Neural progenitor cell (in vitro differentiated cells): ENCODE measurements at regions not wholly inside any gene's neighbourhood (a gene's known extent, or its start where the extent isn't known, plus 50 kb on each side); places are given as distances from the start of the nearest gene placed in this dataset.

Experiments
- DNase-seq: peaks from one replicate; pipeline ENCODE4 v3.0.0-alpha.2; 2016; ENCODE audit warnings: low spot score
- H2AFZ ChIP-seq: fragments of 200-600 bp; sonication (generic); replicated peaks from 2 replicates; pipeline ENCODE4 v1.6.1; 2016; ENCODE audit warnings: antibody characterized with exemption
- H3F3A ChIP-seq: fragments of 200-600 bp; sonication (generic); 2 replicates; pipeline ENCODE4 v1.6.1; 2016; ENCODE audit warnings: antibody characterized with exemption, low read depth
- H3K27ac ChIP-seq: fragments of 200-600 bp; sonication (generic); 2 replicates; pipeline ENCODE4 v1.5.1; 2016; ENCODE audit warnings: mild to moderate bottlenecking
- H3K27me3 ChIP-seq: fragments of 200-600 bp; sonication (generic); 2 replicates; pipeline ENCODE4 v1.6.1; 2016; ENCODE audit warnings: mild to moderate bottlenecking, moderate library complexity
- H3K36me3 ChIP-seq: fragments of 200-600 bp; sonication (generic); 2 replicates; pipeline ENCODE4 v1.5.1; 2016
- H3K4me1 ChIP-seq: fragments of 200-600 bp; sonication (generic); 2 replicates; pipeline ENCODE4 v1.6.1; 2016; ENCODE audit warnings: mixed run types
- H3K4me2 ChIP-seq: fragments of 200-600 bp; sonication (generic); 2 replicates; pipeline ENCODE4 v1.6.1; 2016
- H3K4me3 ChIP-seq: fragments of 200-600 bp; sonication (generic); 2 replicates; pipeline ENCODE4 v1.5.1; 2016
- H3K79me2 ChIP-seq: fragments of 200-600 bp; sonication (generic); 2 replicates; pipeline ENCODE4 v1.6.1; 2016; ENCODE audit warnings: low read depth
- H3K9ac ChIP-seq: fragments of 200-600 bp; sonication (generic); 2 replicates; pipeline ENCODE4 v1.6.1; 2016
- H3K9me3 ChIP-seq: fragments of 200-600 bp; sonication (generic); 2 replicates; pipeline ENCODE4 v1.5.1; 2016; ENCODE audit warnings: low read depth
- H4K20me1 ChIP-seq: fragments of 200-600 bp; sonication (generic); 2 replicates; pipeline ENCODE4 v1.6.1; 2016; ENCODE audit warnings: low read depth
- H3K27ac Mint-ChIP-seq: 3 replicates; pipeline ENCODE4 v1.8.0; 2021; ENCODE audit warnings: mixed read lengths
- H3K27me3 Mint-ChIP-seq: 2 replicates; pipeline ENCODE4 v1.8.0; 2022; ENCODE audit warnings: low read depth, mild to moderate bottlenecking, inconsistent platforms, moderate library complexity, mixed read lengths; ENCODE audit not compliant: insufficient read depth
- H3K36me3 Mint-ChIP-seq: 3 replicates; pipeline ENCODE4 v1.8.0; 2021; ENCODE audit warnings: mixed read lengths
- H3K4me1 Mint-ChIP-seq: 3 replicates; pipeline ENCODE4 v1.8.0; 2021; ENCODE audit warnings: mixed read lengths
- H3K4me3 Mint-ChIP-seq: 3 replicates; pipeline ENCODE4 v1.8.0; 2021; ENCODE audit warnings: mild to moderate bottlenecking, moderate library complexity, mixed read lengths
- H3K9me3 Mint-ChIP-seq: 3 replicates; pipeline ENCODE4 v1.8.0; 2020; ENCODE audit warnings: mixed read lengths
- CTCF ChIP-seq: fragments of 200-600 bp; sonication (generic); IDR thresholded peaks from 2 replicates; pipeline ENCODE4 v1.5.1; 2017; ENCODE audit warnings: antibody characterized with exemption, mild to moderate bottlenecking
- EZH2 ChIP-seq: fragments of 200-600 bp; sonication (generic); IDR thresholded peaks from 2 replicates; pipeline ENCODE4 v1.6.1; 2017; ENCODE audit warnings: antibody characterized with exemption, mild to moderate bottlenecking, moderate library complexity
- EZH2phosphoT487 ChIP-seq: fragments of 200-600 bp; sonication (generic); IDR thresholded peaks from 2 replicates; pipeline ENCODE4 v1.6.1; 2017; ENCODE audit warnings: antibody characterized with exemption

GRCh38 chr21:35644523-35644922, 415.8 kb downstream of the SETD4 start:
- no peaks in the 10 kb centered on the region for H3K4me1 ChIP-seq
- H3K9me3 ChIP-seq = no peaks in the 10 kb centered on the region
- no peaks in the 10 kb centered on the region for H3K36me3 ChIP-seq
- H3K79me2 ChIP-seq = no peaks in the 10 kb centered on the region
- H3K36me3 Mint-ChIP-seq = no peaks in the 10 kb centered on the region
- H3K4me2 ChIP-seq = no peak overlapping the region
- H3K4me3 Mint-ChIP-seq = no peak overlapping the region
- no peaks in the 10 kb centered on the region for H3K9me3 Mint-ChIP-seq
- peaks cover 5% of the 10 kb centered on the region for H3K27me3 Mint-ChIP-seq
- H3K27ac Mint-ChIP-seq = no peak overlapping the region
- no peak overlapping the region for H3K9ac ChIP-seq
- no peaks in the 10 kb centered on the region for H4K20me1 ChIP-seq
- H3K27me3 ChIP-seq = no peaks in the 10 kb centered on the region
- H3K4me3 ChIP-seq = no peak overlapping the region
- no peak for DNase-seq
- no peak for TF ChIP-seq EZH2
- TF ChIP-seq CTCF = no peak
- TF ChIP-seq EZH2phosphoT487 = no peak
- H3K27ac ChIP-seq = no peak overlapping the region
- no peaks in the 10 kb centered on the region for H3K4me1 Mint-ChIP-seq
- no peak overlapping the region for H2AFZ ChIP-seq
- H3F3A ChIP-seq = no peaks in the 10 kb centered on the region

DNA sequence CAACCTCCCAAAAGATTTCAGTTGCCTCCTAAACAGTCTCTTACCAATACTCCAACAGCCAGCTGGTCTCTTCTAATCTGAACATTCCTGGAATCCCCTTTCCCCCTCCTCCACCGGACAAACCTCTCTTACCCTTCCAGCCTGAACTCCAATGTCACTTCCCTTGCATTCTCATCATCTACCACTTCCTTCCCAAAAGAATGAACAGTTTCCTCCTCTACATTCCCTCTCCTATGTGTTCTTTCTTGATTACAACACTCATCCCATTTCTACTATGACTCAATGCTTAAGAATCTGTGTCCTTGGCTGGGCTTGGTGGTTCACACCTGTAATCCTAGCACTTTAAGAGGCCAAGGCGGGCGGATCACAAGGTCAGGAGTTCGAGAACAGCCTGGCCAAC, 417.1 kb downstream of the SETD4 start:
- no peak for DNase-seq
- H3K4me1 Mint-ChIP-seq = no peaks in the 10 kb centered on the region
- Histone ChIP-seq H2AFZ (no peak overlapping the region), H3K9me3 (no peaks in the 10 kb centered on the region), H3K4me1 (no peaks in the 10 kb centered on the region), H3K79me2 (no peaks in the 10 kb centered on the region), H3K4me3 (no peak overlapping the region), H3K9ac (no peak overlapping the region), H3K27me3 (no peaks in the 10 kb centered on the region), H4K20me1 (no peaks in the 10 kb centered on the region), H3K36me3 (no peaks in the 10 kb centered on the region), H3K27ac (no peak overlapping the region), H3F3A (no peaks in the 10 kb centered on the region), H3K4me2 (no peak overlapping the region)
- H3K4me3 Mint-ChIP-seq = no peak overlapping the region
- no peaks in the 10 kb centered on the region for H3K36me3 Mint-ChIP-seq
- TF ChIP-seq EZH2phosphoT487 = no peak
- TF ChIP-seq CTCF = no peak
- TF ChIP-seq EZH2 = no peak
- no peaks in the 10 kb centered on the region for H3K9me3 Mint-ChIP-seq
- peaks cover 5% of the 10 kb centered on the region for H3K27me3 Mint-ChIP-seq
- H3K27ac Mint-ChIP-seq = no peak overlapping the region

- H3K27ac Mint-ChIP-seq = no peak overlapping the region
- H3K36me3 Mint-ChIP-seq = no peaks in the 10 kb centered on the region
- Histone ChIP-seq H3K4me2 (no peak overlapping the region), H3K4me1 (no peaks in the 10 kb centered on the region), H2AFZ (no peak overlapping the region), H3K27ac (no peak overlapping the region), H4K20me1 (no peaks in the 10 kb centered on the region), H3K9me3 (no peaks in the 10 kb centered on the region), H3K4me3 (no peak overlapping the region), H3K27me3 (no peaks in the 10 kb centered on the region), H3K79me2 (no peaks in the 10 kb centered on the region), H3K9ac (no peak overlapping the region), H3F3A (no peaks in the 10 kb centered on the region), H3K36me3 (no peaks in the 10 kb centered on the region)
- no peak for DNase-seq
- no peak overlapping the region for H3K4me3 Mint-ChIP-seq
- no peaks in the 10 kb centered on the region for H3K4me1 Mint-ChIP-seq
- H3K9me3 Mint-ChIP-seq = no peaks in the 10 kb centered on the region
- TF ChIP-seq EZH2phosphoT487 (no peak), CTCF (no peak)
- H3K27me3 Mint-ChIP-seq = peaks cover 5% of the 10 kb centered on the region
Measured at GRCh38 chr21:35641271-35642016, 418.9 kb downstream of the SETD4 start.
